Endothelial cell of umbilical vein (primary cell): ENCODE measurements at regions not wholly inside any gene's neighbourhood (a gene's known extent, or its start where the extent isn't known, plus 50 kb on each side); places are given as distances from the start of the nearest gene placed in this dataset.

Experiments
- BruUV-seq: library from RNA; stranded (reverse); fragments of 400-500 nt; replicated peaks from 2 replicates; lab custom pipeline; 2021; lab: Mats Ljungman, UMichigan
- CTCF ChIA-PET: fragments of 300-600, 350-600 bp; sonication (Branson Sonifier 250); formaldehyde crosslinking; loops from one replicate; lab custom pipeline; 2021; ENCODE audit warnings: antibody characterized with exemption, inconsistent platforms; lab: Charles Lee
- POLR2A ChIA-PET: fragments of 300-600, 350-600 bp; sonication (Branson Sonifier 250); formaldehyde crosslinking; loops from one replicate; lab custom pipeline; 2021; ENCODE audit warnings: antibody characterized with exemption, inconsistent platforms; lab: Charles Lee
- DNase-seq: peaks from one replicate; pipeline ENCODE4 v3.0.0-alpha.2; 2011; ENCODE audit warnings: low read depth, low spot score
- FAIRE-seq: peaks from 2 replicates; lab custom pipeline; 2011; peaks lifted over from hg19 to GRCh38; lab: Jason Lieb, UNC
- H2AFZ ChIP-seq: 2 replicates; pipeline ENCODE4 v1.6.0; 2012; ENCODE audit warnings: low read depth, low read length, control low read depth, inconsistent platforms
- H3K27ac ChIP-seq: 2 replicates; pipeline ENCODE4 v1.5.1; 2011; ENCODE audit warnings: low read depth, mild to moderate bottlenecking, control low read depth, low read length, moderate library complexity; ENCODE audit not compliant: insufficient read depth
- H3K27me3 ChIP-seq, 2 experiments: 2 replicates each; pipeline versions ENCODE4 v1.6.0 to v1.6.1; 2011; ENCODE audit warnings: low read length in 2 of 2, mixed read lengths in 1 of 2; ENCODE audit not compliant: control insufficient read depth in 2 of 2, insufficient read depth in 2 of 2
- H3K36me3 ChIP-seq, 2 experiments: 2 replicates in 1 of 2; 3 replicates in 1 of 2; pipeline ENCODE4 v1.5.1; 2011; ENCODE audit warnings: low read length in 2 of 2, mild to moderate bottlenecking in 1 of 2, moderate library complexity in 1 of 2; ENCODE audit not compliant: control insufficient read depth in 2 of 2, insufficient read depth in 2 of 2; ENCODE audit errors: extremely low read depth in 1 of 2
- H3K4me1 ChIP-seq: 3 replicates; pipeline ENCODE4 v1.5.1; 2011; ENCODE audit warnings: mild to moderate bottlenecking, low read length; ENCODE audit not compliant: control insufficient read depth, insufficient read depth; ENCODE audit errors: extremely low read depth
- H3K4me2 ChIP-seq: 2 replicates; pipeline ENCODE4 v1.6.1; 2011; ENCODE audit warnings: low read length, control low read depth, mixed read lengths; ENCODE audit not compliant: insufficient read depth
- H3K4me3 ChIP-seq, 3 experiments: fragments of 200-600 bp in 1 of 3; sonication (generic), shearing (Covaris generic) in 1 of 3; replicated peaks in 1 of 3; 2 replicates each; pipeline ENCODE4 v1.5.1; 2011 to 2016; ENCODE audit warnings: control low read depth in 3 of 3, low read length in 3 of 3, mild to moderate bottlenecking in 2 of 3, inconsistent platforms in 1 of 3, low read depth in 1 of 3, moderate library complexity in 1 of 3; ENCODE audit not compliant: insufficient read depth in 1 of 3
- H3K79me2 ChIP-seq: 2 replicates; pipeline ENCODE4 v1.6.0; 2012; ENCODE audit warnings: low read length, inconsistent platforms; ENCODE audit not compliant: control insufficient read depth, insufficient read depth
- H3K9ac ChIP-seq: replicated peaks from 2 replicates; pipeline ENCODE3; 2011; ENCODE audit warnings: low read length, control low read depth; ENCODE audit not compliant: insufficient read depth; ENCODE audit errors: extremely low read depth
- H3K9me1 ChIP-seq: replicated peaks from 3 replicates; pipeline ENCODE4 v1.6.0; 2011; ENCODE audit warnings: mild to moderate bottlenecking, low read length; ENCODE audit not compliant: control insufficient read depth, insufficient read depth; ENCODE audit errors: extremely low read depth
- H3K9me3 ChIP-seq: replicated peaks from 2 replicates; pipeline ENCODE4 v1.5.1; 2012; ENCODE audit warnings: low read length, inconsistent platforms; ENCODE audit not compliant: control insufficient read depth, insufficient read depth
- H4K20me1 ChIP-seq: replicated peaks from 2 replicates; pipeline ENCODE3; 2011; ENCODE audit warnings: mild to moderate bottlenecking, low read length; ENCODE audit not compliant: control insufficient read depth, insufficient read depth; ENCODE audit errors: extremely low read depth
- EZH2 ChIP-seq: IDR thresholded peaks from 2 replicates; pipeline ENCODE4 v1.6.1; 2012; ENCODE audit warnings: borderline replicate concordance, low read depth, mild to moderate bottlenecking, moderate library complexity, low read length, inconsistent platforms; ENCODE audit not compliant: severe bottlenecking
- FOS ChIP-seq: IDR thresholded peaks from 2 replicates; pipeline ENCODE4 v1.6.1; 2011; ENCODE audit warnings: mild to moderate bottlenecking, low read length, moderate library complexity, borderline replicate concordance; ENCODE audit not compliant: insufficient read depth
- GATA2 ChIP-seq: IDR thresholded peaks from 2 replicates; pipeline ENCODE4 v1.7.0; 2011; ENCODE audit warnings: low read depth, mild to moderate bottlenecking, moderate library complexity, mixed read lengths, low read length; ENCODE audit not compliant: insufficient read length, insufficient read depth
- JUN ChIP-seq: IDR thresholded peaks from 2 replicates; pipeline ENCODE4 v1.6.1; 2011; ENCODE audit warnings: borderline replicate concordance, low read depth; ENCODE audit not compliant: insufficient read length, insufficient read depth
- MYC ChIP-seq: IDR thresholded peaks from one replicate; pipeline ENCODE4 v1.6.1; 2011; ENCODE audit warnings: mild to moderate bottlenecking, low read depth, low read length
- POLR2A ChIP-seq: IDR thresholded peaks from 2 replicates; pipeline ENCODE4 v1.6.1; 2012; ENCODE audit warnings: low read depth, mild to moderate bottlenecking, control low read depth, low read length
- POLR2AphosphoS5 ChIP-seq: IDR thresholded peaks from 2 replicates; pipeline ENCODE4 v1.6.1; 2012; ENCODE audit warnings: low read depth, mild to moderate bottlenecking, control low read depth, low read length, moderate library complexity; ENCODE audit not compliant: insufficient read depth
- dilution Hi-C: fragments of 300-500 bp; cut with MboI; formaldehyde crosslinking; loops from one replicate; pipeline ENCODE4 v1.15.0; 2019; ENCODE audit warnings: low sequenced_read_pairs; ENCODE audit not compliant: extremely low pct_ligation_motif_present
- intact Hi-C: fragments of 100-400 bp; cut with micrococcal nuclease; formaldehyde crosslinking; loops from one replicate; pipeline ENCODE4 v1.10.0; 2022
- TF ChIP-seq, protein P1 (sequence below), 2 donors: IDR thresholded peaks; 1 replicate in 1 of 2; 2 replicates in 1 of 2; pipeline ENCODE4 v1.5.1; 2011; ENCODE audit warnings: low read length in 2 of 2, mild to moderate bottlenecking in 2 of 2, moderate library complexity in 2 of 2, control low read depth in 1 of 2, inconsistent platforms in 1 of 2, low read depth in 1 of 2; ENCODE audit not compliant: insufficient read depth in 1 of 2; ENCODE audit errors: extremely low read depth in 1 of 2
- TF ChIP-seq, protein P2 (sequence below): IDR thresholded peaks from 2 replicates; pipeline ENCODE4 v1.6.1; 2011; ENCODE audit not compliant: insufficient read depth, insufficient read length

GRCh38 chrY:15773579-15773978, 1249.2 kb downstream of the NLGN4Y start:
- TF ChIP-seq POLR2AphosphoS5 (no peak), JUN (no peak), FOS (no peak), MYC (no peak), POLR2A (no peak), GATA2 (no peak)
- TF ChIP-seq, protein P1, sequence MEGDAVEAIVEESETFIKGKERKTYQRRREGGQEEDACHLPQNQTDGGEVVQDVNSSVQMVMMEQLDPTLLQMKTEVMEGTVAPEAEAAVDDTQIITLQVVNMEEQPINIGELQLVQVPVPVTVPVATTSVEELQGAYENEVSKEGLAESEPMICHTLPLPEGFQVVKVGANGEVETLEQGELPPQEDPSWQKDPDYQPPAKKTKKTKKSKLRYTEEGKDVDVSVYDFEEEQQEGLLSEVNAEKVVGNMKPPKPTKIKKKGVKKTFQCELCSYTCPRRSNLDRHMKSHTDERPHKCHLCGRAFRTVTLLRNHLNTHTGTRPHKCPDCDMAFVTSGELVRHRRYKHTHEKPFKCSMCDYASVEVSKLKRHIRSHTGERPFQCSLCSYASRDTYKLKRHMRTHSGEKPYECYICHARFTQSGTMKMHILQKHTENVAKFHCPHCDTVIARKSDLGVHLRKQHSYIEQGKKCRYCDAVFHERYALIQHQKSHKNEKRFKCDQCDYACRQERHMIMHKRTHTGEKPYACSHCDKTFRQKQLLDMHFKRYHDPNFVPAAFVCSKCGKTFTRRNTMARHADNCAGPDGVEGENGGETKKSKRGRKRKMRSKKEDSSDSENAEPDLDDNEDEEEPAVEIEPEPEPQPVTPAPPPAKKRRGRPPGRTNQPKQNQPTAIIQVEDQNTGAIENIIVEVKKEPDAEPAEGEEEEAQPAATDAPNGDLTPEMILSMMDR (IDR thresholded peaks at IDR 0.05; ENCODE audit: extremely low read depth in 1 of 2, insufficient read depth in 1 of 2, low read depth in 1 of 2, low read length in 2 of 2): no peak
- ChIA-PET POLR2A (no interaction called here), CTCF (no interaction called here)
- no peak for FAIRE-seq
- no peak overlapping the region for H2AFZ ChIP-seq
- no peaks in the 10 kb centered on the region for H3K79me2 ChIP-seq
- DNase-seq: no peak
- no peaks in the 10 kb centered on the region for H3K36me3 ChIP-seq
- no peak overlapping the region for H3K4me2 ChIP-seq
- BruUV-seq: no TSS peak
- H3K9me1 ChIP-seq: no peaks in the 10 kb centered on the region
- intact Hi-C loops (no loop called here), dilution Hi-C loops (no loop called here)
- H3K27ac ChIP-seq: no peak overlapping the region
- H3K9me3 ChIP-seq: no peaks in the 10 kb centered on the region
- H3K4me3 ChIP-seq: no peak overlapping the region
- no peaks in the 10 kb centered on the region for H3K4me1 ChIP-seq
- H3K9ac ChIP-seq: no peak overlapping the region
- H4K20me1 ChIP-seq: no peaks in the 10 kb centered on the region
- no peaks in the 10 kb centered on the region for H3K27me3 ChIP-seq

DNA sequence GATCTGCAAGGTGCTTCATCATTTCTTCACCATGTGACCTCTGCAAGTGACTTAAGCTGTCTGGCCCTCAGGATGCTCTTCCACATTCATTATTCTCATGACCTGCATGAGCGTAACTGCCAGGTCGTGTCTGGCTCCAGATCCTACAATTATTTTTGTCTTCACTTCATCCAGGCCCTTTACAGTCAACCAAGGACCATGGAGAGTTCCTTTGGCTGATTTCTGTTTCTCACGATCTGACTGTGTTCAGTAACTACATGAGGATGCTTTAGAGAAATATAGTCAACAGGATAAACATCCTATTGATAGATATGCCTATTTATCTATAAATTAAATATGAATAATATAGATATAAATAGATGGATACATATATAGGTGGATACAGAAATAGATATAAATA, 1251.6 kb downstream of the NLGN4Y start:
- ChIA-PET POLR2A (no interaction called here), CTCF (no interaction called here)
- Histone ChIP-seq H4K20me1 (no peaks in the 10 kb centered on the region), H3K9ac (no peak overlapping the region), H3K9me3 (no peaks in the 10 kb centered on the region), H2AFZ (no peak overlapping the region), H3K27me3 (no peaks in the 10 kb centered on the region), H3K27ac (no peak overlapping the region), H3K4me1 (no peaks in the 10 kb centered on the region), H3K79me2 (no peaks in the 10 kb centered on the region), H3K4me2 (no peak overlapping the region), H3K9me1 (no peaks in the 10 kb centered on the region), H3K4me3 (no peak overlapping the region), H3K36me3 (no peaks in the 10 kb centered on the region)
- DNase-seq (no peak), FAIRE-seq (no peak)
- intact Hi-C loops: no loop called here
- no peak for TF ChIP-seq MYC
- no peak for TF ChIP-seq EZH2
- no peak for TF ChIP-seq FOS
- TF ChIP-seq, protein P2, sequence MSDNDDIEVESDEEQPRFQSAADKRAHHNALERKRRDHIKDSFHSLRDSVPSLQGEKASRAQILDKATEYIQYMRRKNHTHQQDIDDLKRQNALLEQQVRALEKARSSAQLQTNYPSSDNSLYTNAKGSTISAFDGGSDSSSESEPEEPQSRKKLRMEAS: no peak
- TF ChIP-seq, protein P1 (IDR thresholded peaks at IDR 0.05; ENCODE audit: extremely low read depth in 1 of 2, insufficient read depth in 1 of 2, low read depth in 1 of 2, low read length in 2 of 2): no peak
- no peak for TF ChIP-seq JUN
- TF ChIP-seq POLR2AphosphoS5: no peak
- no peak for TF ChIP-seq GATA2
- no TSS peak for BruUV-seq
- dilution Hi-C loops: no loop called here
